ENCODE measurements at regions not wholly inside any gene's neighbourhood (a gene's known extent, or its start where the extent isn't known, plus 50 kb on each side); places are given as distances from the start of the nearest gene placed in this dataset.

GRCh38 chr15:66929843-66930402, 135.5 kb upstream of the SMAD3 start:
- ATAC-seq (ENCODE audit: insufficient read depth, low FRiP score) = no peak
- Histone ChIP-seq H3K27me3 (ENCODE audit: control insufficient read depth in 3 of 3, insufficient read depth in 3 of 3, low read length in 2 of 3) (no peaks in the 10 kb centered on the region), H3K4me3 (no peak overlapping the region), H3K9ac (ENCODE audit: insufficient read depth in 1 of 2, low read length in 2 of 2) (no peak overlapping the region), H3K9me3 (ENCODE audit: control insufficient read depth in 4 of 4, insufficient read depth in 3 of 4, low read length in 3 of 4) (peaks cover 0 to 5% (median 0%) of the 10 kb centered on the region in 4 donors), H3K27ac (ENCODE audit: low read depth in 1 of 2, low read length in 1 of 2) (no peak overlapping the region), H3K4me1 (ENCODE audit: control insufficient read depth in 5 of 5, insufficient read depth in 5 of 5, low read length in 5 of 5) (peaks cover 3 to 23% (median 16%) of the 10 kb centered on the region in 5 donors), H3K36me3 (ENCODE audit: control insufficient read depth in 4 of 4, insufficient read depth in 4 of 4, low read length in 4 of 4) (no peaks in the 10 kb centered on the region)
- no peak for DNase-seq
- 85 to 89% methylated on average over 2 of the region's 2 CpGs for WGBS, 2 donors
- TF ChIP-seq CTCF (IDR thresholded peaks at IDR 0.05; ENCODE audit: control extremely low read depth, extremely low read depth) = no peak

GRCh38 chr15:66931768-66932633, 133.4 kb upstream of the SMAD3 start:
- H3K36me3 ChIP-seq (ENCODE audit: control insufficient read depth in 4 of 4, insufficient read depth in 4 of 4, low read length in 4 of 4) = no peaks in the 10 kb centered on the region
- no peak for TF ChIP-seq CTCF (IDR thresholded peaks at IDR 0.05; ENCODE audit: control extremely low read depth, extremely low read depth)
- DNase-seq (peak; percentile 48 to 73 (median 64)), ATAC-seq (ENCODE audit: insufficient read depth, low FRiP score) (no peak)
- H3K9ac ChIP-seq (ENCODE audit: insufficient read depth in 1 of 2, low read length in 2 of 2) = no peak overlapping the region
- no peaks in the 10 kb centered on the region for H3K27me3 ChIP-seq (ENCODE audit: control insufficient read depth in 3 of 3, insufficient read depth in 3 of 3, low read length in 2 of 3)
- peaks cover 0 to 5% (median 0%) of the 10 kb centered on the region in 4 donors for H3K9me3 ChIP-seq (ENCODE audit: control insufficient read depth in 4 of 4, insufficient read depth in 3 of 4, low read length in 3 of 4)
- H3K27ac ChIP-seq (ENCODE audit: low read depth in 1 of 2, low read length in 1 of 2) = peak overlapping the region in 1 of 2 donors; percentile 62
- H3K4me1 ChIP-seq (ENCODE audit: control insufficient read depth in 5 of 5, insufficient read depth in 5 of 5, low read length in 5 of 5) = peaks cover 3 to 39% (median 19%) of the 10 kb centered on the region in 5 donors
- WGBS, 2 donors = 42 to 60% methylated on average over 15 of the region's 15 CpGs
- H3K4me3 ChIP-seq = no peak overlapping the region

DNA sequence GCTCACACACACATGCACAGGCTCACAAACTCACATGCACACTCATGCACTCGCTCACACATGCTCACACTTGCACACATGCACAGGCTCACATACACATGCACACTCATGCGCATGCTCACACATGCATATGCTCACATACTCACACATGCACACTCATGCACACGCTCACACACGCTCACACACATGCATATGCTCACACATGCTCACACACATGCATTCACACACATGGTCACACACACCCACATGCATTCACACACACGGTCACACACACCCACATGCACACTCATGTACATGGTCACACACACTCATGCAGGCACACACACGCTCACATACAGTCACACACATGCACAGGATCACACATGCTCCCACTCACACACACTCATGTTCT, 132.8 kb upstream of the SMAD3 start:
- Histone ChIP-seq H3K9me3 (ENCODE audit: control insufficient read depth in 4 of 4, insufficient read depth in 3 of 4, low read length in 3 of 4) (peaks cover 0 to 5% (median 0%) of the 10 kb centered on the region in 4 donors), H3K4me3 (no peak overlapping the region), H3K4me1 (ENCODE audit: control insufficient read depth in 5 of 5, insufficient read depth in 5 of 5, low read length in 5 of 5) (peaks cover 0 to 45% (median 19%) of the 10 kb centered on the region in 5 donors), H3K9ac (ENCODE audit: insufficient read depth in 1 of 2, low read length in 2 of 2) (no peak overlapping the region), H3K27ac (ENCODE audit: low read depth in 1 of 2, low read length in 1 of 2) (peak overlapping the region in 1 of 2 donors; percentile 62), H3K27me3 (ENCODE audit: control insufficient read depth in 3 of 3, insufficient read depth in 3 of 3, low read length in 2 of 3) (no peaks in the 10 kb centered on the region), H3K36me3 (ENCODE audit: control insufficient read depth in 4 of 4, insufficient read depth in 4 of 4, low read length in 4 of 4) (no peaks in the 10 kb centered on the region)
- 95 to 96% methylated on average over 6 of the region's 6 CpGs for WGBS, 2 donors
- ATAC-seq (ENCODE audit: insufficient read depth, low FRiP score) = no peak
- no peak for DNase-seq
- TF ChIP-seq CTCF (IDR thresholded peaks at IDR 0.05; ENCODE audit: control extremely low read depth, extremely low read depth) = no peak
